Fibroblast of villous mesenchyme (primary cell): ENCODE measurements at regions not wholly inside any gene's neighbourhood (a gene's known extent, or its start where the extent isn't known, plus 50 kb on each side); places are given as distances from the start of the nearest gene placed in this dataset.

Source experiments
- DNase-seq: peaks from one replicate; pipeline ENCODE4 v3.0.0-alpha.2; 2010; ENCODE audit warnings: low read depth
- H3K4me3 ChIP-seq: 2 replicates; pipeline ENCODE4 v1.5.1; 2011; ENCODE audit warnings: low read depth, mild to moderate bottlenecking, low read length
- TF ChIP-seq, protein P1 (sequence below): IDR thresholded peaks from 2 replicates; pipeline ENCODE4 v1.5.1; 2012; ENCODE audit warnings: low read depth, mild to moderate bottlenecking, low read length; ENCODE audit not compliant: insufficient read depth

DNA sequence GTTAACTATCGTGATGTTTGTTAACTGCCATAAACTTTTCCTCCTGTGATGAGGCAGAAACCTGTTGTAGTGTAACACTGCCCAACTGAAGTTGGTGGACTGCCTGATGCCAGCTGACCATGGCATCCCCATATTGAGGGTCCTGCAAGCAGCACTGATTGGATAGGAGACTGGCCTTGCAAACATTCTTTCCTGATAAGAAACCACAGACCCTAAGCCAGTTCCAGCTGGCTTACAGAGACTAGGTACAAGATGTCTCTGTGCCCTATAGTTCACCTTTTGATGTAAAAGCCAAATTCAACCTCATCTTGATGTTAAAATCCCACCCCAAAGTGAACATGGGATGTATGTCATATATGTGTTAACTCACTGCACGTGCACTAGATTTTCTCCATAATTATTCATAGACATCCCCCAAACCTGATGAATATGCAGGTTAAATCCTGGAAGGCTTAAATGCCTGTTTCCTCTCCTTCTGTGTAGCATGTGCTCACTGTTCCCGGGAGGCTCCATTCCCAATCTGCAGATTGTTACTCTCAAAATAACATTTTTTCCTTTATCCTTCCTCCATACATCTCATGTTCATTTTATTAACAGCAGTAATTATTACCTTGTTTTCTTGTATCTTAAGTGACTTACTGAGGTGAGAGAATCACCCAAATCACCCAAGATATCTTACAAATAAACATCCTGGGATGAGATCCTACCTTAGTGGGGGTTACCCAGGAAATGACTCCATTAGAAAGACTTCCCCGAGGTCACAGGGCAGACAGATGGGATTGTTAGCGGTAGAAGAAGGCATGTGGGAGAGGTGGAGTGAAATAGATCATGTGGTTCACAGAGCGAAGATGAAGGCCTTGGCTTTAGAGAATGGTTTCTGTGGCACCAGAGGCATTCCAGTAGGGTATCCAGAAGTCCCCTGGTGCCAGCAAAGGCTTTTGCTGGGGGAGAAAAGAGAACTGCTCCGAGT is 566.7 kb downstream of the CCDC171 start:
- H3K4me3 ChIP-seq, result no peak overlapping the region
- TF ChIP-seq, protein P1, sequence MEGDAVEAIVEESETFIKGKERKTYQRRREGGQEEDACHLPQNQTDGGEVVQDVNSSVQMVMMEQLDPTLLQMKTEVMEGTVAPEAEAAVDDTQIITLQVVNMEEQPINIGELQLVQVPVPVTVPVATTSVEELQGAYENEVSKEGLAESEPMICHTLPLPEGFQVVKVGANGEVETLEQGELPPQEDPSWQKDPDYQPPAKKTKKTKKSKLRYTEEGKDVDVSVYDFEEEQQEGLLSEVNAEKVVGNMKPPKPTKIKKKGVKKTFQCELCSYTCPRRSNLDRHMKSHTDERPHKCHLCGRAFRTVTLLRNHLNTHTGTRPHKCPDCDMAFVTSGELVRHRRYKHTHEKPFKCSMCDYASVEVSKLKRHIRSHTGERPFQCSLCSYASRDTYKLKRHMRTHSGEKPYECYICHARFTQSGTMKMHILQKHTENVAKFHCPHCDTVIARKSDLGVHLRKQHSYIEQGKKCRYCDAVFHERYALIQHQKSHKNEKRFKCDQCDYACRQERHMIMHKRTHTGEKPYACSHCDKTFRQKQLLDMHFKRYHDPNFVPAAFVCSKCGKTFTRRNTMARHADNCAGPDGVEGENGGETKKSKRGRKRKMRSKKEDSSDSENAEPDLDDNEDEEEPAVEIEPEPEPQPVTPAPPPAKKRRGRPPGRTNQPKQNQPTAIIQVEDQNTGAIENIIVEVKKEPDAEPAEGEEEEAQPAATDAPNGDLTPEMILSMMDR, result no peak
- DNase-seq, result peak; percentile 53

GRCh38 chr9:16120231-16120641 is 567.4 kb downstream of the CCDC171 start:
- DNase-seq, result no peak
- H3K4me3 ChIP-seq, result no peak overlapping the region
- TF ChIP-seq, protein P1, result no peak

- H3K4me3 ChIP-seq, result no peak overlapping the region
- DNase-seq, result no peak
- TF ChIP-seq, protein P1, result no peak
These were observed 567.9 kb downstream of the CCDC171 start for GRCh38 chr9:16120727-16121126.

- TF ChIP-seq, protein P1, result no peak
- no peak for DNase-seq
- no peak overlapping the region for H3K4me3 ChIP-seq
These were observed 568.3 kb downstream of the CCDC171 start for GRCh38 chr9:16121168-16121567.

DNA sequence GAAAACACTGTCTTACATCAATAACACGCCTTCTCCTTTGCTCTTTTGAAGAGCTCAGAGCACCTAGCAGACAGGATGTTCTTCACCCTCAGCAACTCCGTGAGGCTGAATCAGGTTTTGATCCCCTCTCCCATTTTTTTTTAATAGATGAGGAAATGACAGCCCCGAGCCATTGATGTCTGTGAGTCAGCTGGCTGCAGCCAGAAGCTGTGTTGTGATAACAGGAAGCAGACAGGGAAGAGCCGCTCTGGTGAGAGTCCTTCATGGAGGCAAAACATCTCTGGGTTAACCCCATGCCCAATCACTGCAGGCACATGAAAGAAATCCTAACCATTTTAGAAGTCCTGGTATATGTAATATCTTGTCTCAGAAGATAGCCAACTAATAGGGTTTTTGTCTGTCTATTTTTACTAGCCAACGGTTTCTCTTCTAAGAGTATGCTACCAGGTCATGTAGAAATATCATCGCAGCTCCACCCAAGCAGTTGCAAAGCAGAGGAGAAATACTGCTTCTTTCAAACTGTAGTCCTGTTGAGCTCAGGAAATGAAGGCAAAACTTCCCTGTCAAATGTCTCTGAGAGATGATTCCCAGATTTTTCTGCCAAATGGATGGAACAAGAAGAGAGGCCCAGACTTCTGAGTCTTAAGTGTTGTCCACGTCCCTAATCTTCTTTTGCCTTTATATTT is 568.9 kb downstream of the CCDC171 start:
- TF ChIP-seq, protein P1, result no peak
- no peak overlapping the region for H3K4me3 ChIP-seq
- peak; percentile 45 for DNase-seq

DNA sequence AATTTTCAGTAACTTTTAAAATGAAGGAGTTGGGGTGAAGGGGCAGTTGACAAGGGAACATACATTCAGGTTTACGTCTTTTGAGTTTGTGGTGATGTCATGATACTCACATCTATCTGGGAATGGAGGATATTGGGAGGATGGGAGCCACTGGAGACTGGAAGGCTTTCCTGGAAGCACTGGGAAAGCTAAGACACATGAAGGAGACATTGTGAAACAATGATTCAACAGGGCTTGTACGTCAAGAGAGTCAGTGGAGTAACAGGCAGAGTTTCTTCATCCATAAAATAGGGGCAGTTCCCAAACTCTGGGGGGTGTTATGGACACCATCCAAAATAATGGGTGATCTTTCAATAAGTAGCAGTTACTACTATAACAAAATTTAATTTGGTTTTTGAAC is 572.8 kb downstream of the CCDC171 start:
- TF ChIP-seq, protein P1, result no peak
- H3K4me3 ChIP-seq, result no peak overlapping the region
- DNase-seq, result peak; percentile 73
